ENCODE measurements at regions not wholly inside any gene's neighbourhood (a gene's known extent, or its start where the extent isn't known, plus 50 kb on each side); places are given as distances from the start of the nearest gene placed in this dataset.

- DNase-seq (ENCODE audit: low spot score in 2 of 2, unreplicated experiment in 2 of 2), result no peak
- Mint-ChIP-seq H3K4me1 (peaks cover 17% of the 10 kb centered on the region), H3K27me3 (ENCODE audit: low read depth) (no peaks in the 10 kb centered on the region), H3K9me3 (peaks cover 5% of the 10 kb centered on the region), H3K27ac (no peak overlapping the region), H3K4me3 (no peak overlapping the region), H3K36me3 (no peaks in the 10 kb centered on the region)
- no peak for TF ChIP-seq CTCF (IDR thresholded peaks at IDR 0.05; ENCODE audit: unreplicated experiment)
Observed at GRCh38 chr2:38432820-38433606, 55.9 kb upstream of the ATL2 start.

- no peak for TF ChIP-seq CTCF (IDR thresholded peaks at IDR 0.05; ENCODE audit: unreplicated experiment)
- Mint-ChIP-seq H3K27me3 (ENCODE audit: low read depth) (no peaks in the 10 kb centered on the region), H3K36me3 (no peaks in the 10 kb centered on the region), H3K4me3 (no peak overlapping the region), H3K27ac (no peak overlapping the region), H3K9me3 (peaks cover 5% of the 10 kb centered on the region), H3K4me1 (peaks cover 21% of the 10 kb centered on the region)
- no peak for DNase-seq (ENCODE audit: low spot score in 2 of 2, unreplicated experiment in 2 of 2)
Observed at GRCh38 chr2:38430597-38431207, 53.6 kb upstream of the ATL2 start.

GRCh38 chr2:38430196-38430595, 53.1 kb upstream of the ATL2 start:
- no peak overlapping the region for H3K27ac Mint-ChIP-seq
- DNase-seq (ENCODE audit: low spot score in 2 of 2, unreplicated experiment in 2 of 2), result no peak
- no peak for TF ChIP-seq CTCF (IDR thresholded peaks at IDR 0.05; ENCODE audit: unreplicated experiment)
- no peak overlapping the region for H3K4me3 Mint-ChIP-seq
- no peaks in the 10 kb centered on the region for H3K36me3 Mint-ChIP-seq
- no peaks in the 10 kb centered on the region for H3K27me3 Mint-ChIP-seq (ENCODE audit: low read depth)
- H3K4me1 Mint-ChIP-seq, result peaks cover 21% of the 10 kb centered on the region
- H3K9me3 Mint-ChIP-seq, result peaks cover 5% of the 10 kb centered on the region

- no peaks in the 10 kb centered on the region for H3K36me3 Mint-ChIP-seq
- peaks cover 6% of the 10 kb centered on the region for H3K9me3 Mint-ChIP-seq
- no peaks in the 10 kb centered on the region for H3K27me3 Mint-ChIP-seq (ENCODE audit: low read depth)
- H3K27ac Mint-ChIP-seq, result no peak overlapping the region
- DNase-seq (ENCODE audit: low spot score in 2 of 2, unreplicated experiment in 2 of 2), result no peak
- H3K4me1 Mint-ChIP-seq, result peaks cover 21% of the 10 kb centered on the region
- no peak overlapping the region for H3K4me3 Mint-ChIP-seq
- TF ChIP-seq CTCF (IDR thresholded peaks at IDR 0.05; ENCODE audit: unreplicated experiment), result no peak
Observed at GRCh38 chr2:38427936-38428335, 50.9 kb upstream of the ATL2 start.

GRCh38 chr2:38427054-38427453, 50.0 kb upstream of the ATL2 start:
- Mint-ChIP-seq H3K9me3 (peaks cover 6% of the 10 kb centered on the region), H3K27ac (no peak overlapping the region)

More at GRCh38 chr2:38427054-38427453, 50.0 kb upstream of the ATL2 start:
- H3K36me3 Mint-ChIP-seq, result no peaks in the 10 kb centered on the region
- no peak for TF ChIP-seq CTCF (IDR thresholded peaks at IDR 0.05; ENCODE audit: unreplicated experiment)
- no peak for DNase-seq (ENCODE audit: low spot score in 2 of 2, unreplicated experiment in 2 of 2)
- no peaks in the 10 kb centered on the region for H3K27me3 Mint-ChIP-seq (ENCODE audit: low read depth)
- peaks cover 18% of the 10 kb centered on the region for H3K4me1 Mint-ChIP-seq
- no peak overlapping the region for H3K4me3 Mint-ChIP-seq
